Neural progenitor cell (in vitro differentiated cells): ENCODE measurements at regions not wholly inside any gene's neighbourhood (a gene's known extent, or its start where the extent isn't known, plus 50 kb on each side); places are given as distances from the start of the nearest gene placed in this dataset.

ENCODE experiments used
- CTCF ChIP-seq: fragments of 200-600 bp; sonication (generic); IDR thresholded peaks from 2 replicates; pipeline ENCODE4 v1.5.1; 2017; ENCODE audit warnings: antibody characterized with exemption, mild to moderate bottlenecking
- EZH2 ChIP-seq: fragments of 200-600 bp; sonication (generic); IDR thresholded peaks from 2 replicates; pipeline ENCODE4 v1.6.1; 2017; ENCODE audit warnings: antibody characterized with exemption, mild to moderate bottlenecking, moderate library complexity
- EZH2phosphoT487 ChIP-seq: fragments of 200-600 bp; sonication (generic); IDR thresholded peaks from 2 replicates; pipeline ENCODE4 v1.6.1; 2017; ENCODE audit warnings: antibody characterized with exemption

DNA sequence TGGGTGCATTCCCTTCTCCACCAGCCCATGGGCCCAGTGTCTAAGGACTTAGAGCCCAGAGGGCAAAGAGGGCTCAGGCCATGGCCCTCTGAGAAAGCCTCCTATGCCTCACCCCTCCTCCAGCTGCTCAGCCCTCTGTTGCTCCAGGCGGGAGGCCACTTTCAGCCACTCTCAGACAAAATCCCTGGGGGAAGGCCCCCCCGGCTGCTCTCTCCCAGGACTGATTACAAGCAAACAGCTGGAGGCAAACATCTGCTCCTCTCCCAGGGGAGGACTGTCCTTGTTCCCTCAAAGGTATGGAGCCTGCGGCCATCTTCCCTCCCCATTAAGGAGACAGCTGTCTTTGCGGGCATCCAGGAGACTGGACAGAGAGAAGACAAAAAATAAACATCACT, 54.9 kb upstream of the DLX4 start:
- no peak for TF ChIP-seq CTCF
- TF ChIP-seq EZH2, result no peak
- no peak for TF ChIP-seq EZH2phosphoT487
